HCT116 (cell line): ENCODE measurements at regions not wholly inside any gene's neighbourhood (a gene's known extent, or its start where the extent isn't known, plus 50 kb on each side); places are given as distances from the start of the nearest gene placed in this dataset.
"Not testable (repeated sequence)": the region's sequence is repeated elsewhere in the genome, so short reads cannot be mapped to it uniquely, and the experiment has no call there.

ENCODE experiments used
- SIN3A ChIP-seq: IDR thresholded peaks from 2 replicates; pipeline ENCODE4 v1.6.1; 2012; ENCODE audit warnings: low read depth
- SP1 ChIP-seq: IDR thresholded peaks from 2 replicates; pipeline ENCODE4 v1.6.1; 2012; ENCODE audit warnings: low read depth
- YY1 ChIP-seq: IDR thresholded peaks from 2 replicates; pipeline ENCODE4 v1.6.1; 2011; ENCODE audit warnings: low read length, low read depth, moderate library complexity, mild to moderate bottlenecking; ENCODE audit not compliant: insufficient replicate concordance; ENCODE audit errors: extremely low read depth
- ZFX ChIP-seq: fragments of 450-650 bp; IDR thresholded peaks from 2 replicates; pipeline ENCODE4 v1.6.1; 2017
- TF ChIP-seq, protein P1 (sequence below), 3 experiments: fragments of 200-600 bp in 1 of 3; sonication (generic) in 1 of 3; IDR thresholded peaks in 2 of 3; conservative IDR thresholded peaks in 1 of 3; 2 replicates each; pipeline ENCODE4 v1.5.1; 2012 to 2017; ENCODE audit warnings: low read depth in 2 of 3, low read length in 2 of 3, antibody characterized with exemption in 1 of 3, borderline replicate concordance in 1 of 3, control low read depth in 1 of 3, mild to moderate bottlenecking in 1 of 3, mixed read lengths in 1 of 3, mixed run types in 1 of 3, moderate library complexity in 1 of 3; ENCODE audit not compliant: insufficient read depth in 1 of 3
- TF ChIP-seq, protein P2 (sequence below): IDR thresholded peaks from 2 replicates; pipeline ENCODE4 v1.6.1; 2012; ENCODE audit warnings: low read depth

DNA sequence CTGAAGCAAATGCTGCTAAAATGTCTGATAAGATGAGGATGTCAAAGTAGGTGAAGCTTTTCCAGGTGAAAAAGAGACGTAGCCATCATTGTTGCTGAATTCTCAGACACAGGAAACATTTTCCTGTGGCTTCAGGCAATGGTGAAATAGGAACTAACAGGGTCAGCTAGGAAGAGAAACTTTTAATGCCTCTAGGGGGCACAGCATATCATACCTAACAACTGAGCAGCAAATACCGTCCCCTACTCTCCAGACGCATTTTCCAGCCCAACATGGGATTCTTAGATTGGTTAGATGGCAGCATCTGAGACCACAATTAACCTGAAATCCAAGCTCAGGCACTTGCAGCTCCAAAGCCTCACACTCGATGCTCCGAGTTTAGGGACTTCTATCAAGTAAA, 2667.5 kb upstream of the TPTE start:
- TF ChIP-seq, protein P1, sequence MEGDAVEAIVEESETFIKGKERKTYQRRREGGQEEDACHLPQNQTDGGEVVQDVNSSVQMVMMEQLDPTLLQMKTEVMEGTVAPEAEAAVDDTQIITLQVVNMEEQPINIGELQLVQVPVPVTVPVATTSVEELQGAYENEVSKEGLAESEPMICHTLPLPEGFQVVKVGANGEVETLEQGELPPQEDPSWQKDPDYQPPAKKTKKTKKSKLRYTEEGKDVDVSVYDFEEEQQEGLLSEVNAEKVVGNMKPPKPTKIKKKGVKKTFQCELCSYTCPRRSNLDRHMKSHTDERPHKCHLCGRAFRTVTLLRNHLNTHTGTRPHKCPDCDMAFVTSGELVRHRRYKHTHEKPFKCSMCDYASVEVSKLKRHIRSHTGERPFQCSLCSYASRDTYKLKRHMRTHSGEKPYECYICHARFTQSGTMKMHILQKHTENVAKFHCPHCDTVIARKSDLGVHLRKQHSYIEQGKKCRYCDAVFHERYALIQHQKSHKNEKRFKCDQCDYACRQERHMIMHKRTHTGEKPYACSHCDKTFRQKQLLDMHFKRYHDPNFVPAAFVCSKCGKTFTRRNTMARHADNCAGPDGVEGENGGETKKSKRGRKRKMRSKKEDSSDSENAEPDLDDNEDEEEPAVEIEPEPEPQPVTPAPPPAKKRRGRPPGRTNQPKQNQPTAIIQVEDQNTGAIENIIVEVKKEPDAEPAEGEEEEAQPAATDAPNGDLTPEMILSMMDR (IDR thresholded peaks at IDR 0.05 in 2 of 3, conservative IDR thresholded peaks at IDR 0.05 in 1 of 3; ENCODE audit: borderline replicate concordance in 1 of 3, insufficient read depth in 1 of 3, low read depth in 2 of 3, low read length in 2 of 3), result not testable (repeated sequence)
- TF ChIP-seq ZFX, SP1, YY1, SIN3A: not testable (repeated sequence)
- TF ChIP-seq, protein P2, sequence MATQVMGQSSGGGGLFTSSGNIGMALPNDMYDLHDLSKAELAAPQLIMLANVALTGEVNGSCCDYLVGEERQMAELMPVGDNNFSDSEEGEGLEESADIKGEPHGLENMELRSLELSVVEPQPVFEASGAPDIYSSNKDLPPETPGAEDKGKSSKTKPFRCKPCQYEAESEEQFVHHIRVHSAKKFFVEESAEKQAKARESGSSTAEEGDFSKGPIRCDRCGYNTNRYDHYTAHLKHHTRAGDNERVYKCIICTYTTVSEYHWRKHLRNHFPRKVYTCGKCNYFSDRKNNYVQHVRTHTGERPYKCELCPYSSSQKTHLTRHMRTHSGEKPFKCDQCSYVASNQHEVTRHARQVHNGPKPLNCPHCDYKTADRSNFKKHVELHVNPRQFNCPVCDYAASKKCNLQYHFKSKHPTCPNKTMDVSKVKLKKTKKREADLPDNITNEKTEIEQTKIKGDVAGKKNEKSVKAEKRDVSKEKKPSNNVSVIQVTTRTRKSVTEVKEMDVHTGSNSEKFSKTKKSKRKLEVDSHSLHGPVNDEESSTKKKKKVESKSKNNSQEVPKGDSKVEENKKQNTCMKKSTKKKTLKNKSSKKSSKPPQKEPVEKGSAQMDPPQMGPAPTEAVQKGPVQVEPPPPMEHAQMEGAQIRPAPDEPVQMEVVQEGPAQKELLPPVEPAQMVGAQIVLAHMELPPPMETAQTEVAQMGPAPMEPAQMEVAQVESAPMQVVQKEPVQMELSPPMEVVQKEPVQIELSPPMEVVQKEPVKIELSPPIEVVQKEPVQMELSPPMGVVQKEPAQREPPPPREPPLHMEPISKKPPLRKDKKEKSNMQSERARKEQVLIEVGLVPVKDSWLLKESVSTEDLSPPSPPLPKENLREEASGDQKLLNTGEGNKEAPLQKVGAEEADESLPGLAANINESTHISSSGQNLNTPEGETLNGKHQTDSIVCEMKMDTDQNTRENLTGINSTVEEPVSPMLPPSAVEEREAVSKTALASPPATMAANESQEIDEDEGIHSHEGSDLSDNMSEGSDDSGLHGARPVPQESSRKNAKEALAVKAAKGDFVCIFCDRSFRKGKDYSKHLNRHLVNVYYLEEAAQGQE, result not testable (repeated sequence)
